Endothelial cell (in vitro differentiated cells): ENCODE measurements at regions not wholly inside any gene's neighbourhood (a gene's known extent, or its start where the extent isn't known, plus 50 kb on each side); places are given as distances from the start of the nearest gene placed in this dataset.

Experiments
- DNase-seq: peaks from one replicate; pipeline ENCODE4 v3.0.0; 2021; ENCODE audit warnings: low spot score
- H3K27ac Mint-ChIP-seq: one replicate; pipeline ENCODE4 v1.8.0; 2021; ENCODE audit warnings: mixed read lengths, inconsistent platforms; ENCODE audit not compliant: unreplicated experiment
- H3K27me3 Mint-ChIP-seq: one replicate; pipeline ENCODE4 v1.8.0; 2021; ENCODE audit warnings: mild to moderate bottlenecking, moderate library complexity, mixed read lengths, inconsistent platforms; ENCODE audit not compliant: unreplicated experiment
- H3K36me3 Mint-ChIP-seq: one replicate; pipeline ENCODE4 v1.8.0; 2021; ENCODE audit warnings: mild to moderate bottlenecking, low read depth, mixed read lengths, inconsistent platforms; ENCODE audit not compliant: unreplicated experiment
- H3K4me1 Mint-ChIP-seq: one replicate; pipeline ENCODE4 v1.8.0; 2021; ENCODE audit warnings: mild to moderate bottlenecking, mixed read lengths, inconsistent platforms; ENCODE audit not compliant: unreplicated experiment
- H3K4me3 Mint-ChIP-seq: one replicate; pipeline ENCODE4 v1.8.0; 2021; ENCODE audit warnings: mild to moderate bottlenecking, mixed read lengths, inconsistent platforms; ENCODE audit not compliant: unreplicated experiment
- H3K9me3 Mint-ChIP-seq: one replicate; pipeline ENCODE4 v1.8.0; 2021; ENCODE audit warnings: mixed read lengths, inconsistent platforms; ENCODE audit not compliant: unreplicated experiment
- TF ChIP-seq, protein P1 (sequence below): fragments of 200-600 bp; sonication (generic); IDR thresholded peaks from one replicate; pipeline ENCODE4 v1.5.0; 2021; ENCODE audit warnings: antibody characterized with exemption; ENCODE audit not compliant: unreplicated experiment

DNA sequence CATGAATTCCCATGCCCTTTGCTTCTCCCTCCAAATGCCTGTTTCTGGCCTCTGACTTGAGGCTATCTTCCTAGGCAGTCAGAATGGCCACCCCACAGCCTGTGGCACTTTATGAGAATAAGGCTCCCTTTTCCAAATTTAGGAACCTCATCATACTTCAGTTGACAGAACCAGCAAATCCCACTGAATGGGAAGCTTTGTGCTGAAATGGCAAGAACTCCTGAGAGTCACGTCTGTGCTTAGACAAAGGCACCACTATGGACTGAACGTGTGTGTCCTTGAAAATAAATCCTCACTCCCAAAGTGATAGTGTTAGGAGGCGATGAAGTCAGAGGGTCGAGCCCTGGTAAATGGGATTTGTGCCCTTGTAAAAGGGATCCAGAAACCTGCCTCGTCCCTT, 559.9 kb upstream of the SOX11 start:
- Mint-ChIP-seq H3K36me3 (peaks cover 12% of the 10 kb centered on the region), H3K9me3 (peaks cover 12% of the 10 kb centered on the region), H3K4me1 (no peaks in the 10 kb centered on the region), H3K4me3 (no peak overlapping the region), H3K27me3 (peaks cover 3% of the 10 kb centered on the region), H3K27ac (no peak overlapping the region)
- TF ChIP-seq, protein P1, sequence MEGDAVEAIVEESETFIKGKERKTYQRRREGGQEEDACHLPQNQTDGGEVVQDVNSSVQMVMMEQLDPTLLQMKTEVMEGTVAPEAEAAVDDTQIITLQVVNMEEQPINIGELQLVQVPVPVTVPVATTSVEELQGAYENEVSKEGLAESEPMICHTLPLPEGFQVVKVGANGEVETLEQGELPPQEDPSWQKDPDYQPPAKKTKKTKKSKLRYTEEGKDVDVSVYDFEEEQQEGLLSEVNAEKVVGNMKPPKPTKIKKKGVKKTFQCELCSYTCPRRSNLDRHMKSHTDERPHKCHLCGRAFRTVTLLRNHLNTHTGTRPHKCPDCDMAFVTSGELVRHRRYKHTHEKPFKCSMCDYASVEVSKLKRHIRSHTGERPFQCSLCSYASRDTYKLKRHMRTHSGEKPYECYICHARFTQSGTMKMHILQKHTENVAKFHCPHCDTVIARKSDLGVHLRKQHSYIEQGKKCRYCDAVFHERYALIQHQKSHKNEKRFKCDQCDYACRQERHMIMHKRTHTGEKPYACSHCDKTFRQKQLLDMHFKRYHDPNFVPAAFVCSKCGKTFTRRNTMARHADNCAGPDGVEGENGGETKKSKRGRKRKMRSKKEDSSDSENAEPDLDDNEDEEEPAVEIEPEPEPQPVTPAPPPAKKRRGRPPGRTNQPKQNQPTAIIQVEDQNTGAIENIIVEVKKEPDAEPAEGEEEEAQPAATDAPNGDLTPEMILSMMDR = no peak
- no peak for DNase-seq

DNA sequence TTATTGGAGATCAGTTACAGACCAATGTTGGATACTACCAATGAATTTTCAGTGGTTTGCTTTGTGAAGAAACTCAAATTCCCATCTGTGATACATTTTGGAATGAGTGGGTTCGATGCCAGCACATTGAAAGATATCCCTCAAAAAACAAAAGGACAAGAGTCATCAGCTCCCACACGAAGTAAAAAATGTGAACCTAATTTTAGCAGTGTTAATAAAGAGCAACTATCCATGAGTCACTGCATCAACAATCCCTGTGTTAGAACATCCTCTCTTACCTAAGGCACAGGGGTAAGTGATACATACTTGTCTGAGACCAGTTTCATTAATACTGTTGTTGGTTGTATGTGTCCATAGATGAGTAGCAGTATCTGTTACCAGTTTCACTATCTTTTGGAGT, 551.8 kb upstream of the SOX11 start:
- H3K27ac Mint-ChIP-seq = no peak overlapping the region
- TF ChIP-seq, protein P1 = no peak
- DNase-seq = no peak
- no peaks in the 10 kb centered on the region for H3K9me3 Mint-ChIP-seq
- H3K4me3 Mint-ChIP-seq = no peak overlapping the region
- no peaks in the 10 kb centered on the region for H3K36me3 Mint-ChIP-seq
- no peaks in the 10 kb centered on the region for H3K27me3 Mint-ChIP-seq
- no peaks in the 10 kb centered on the region for H3K4me1 Mint-ChIP-seq

DNA sequence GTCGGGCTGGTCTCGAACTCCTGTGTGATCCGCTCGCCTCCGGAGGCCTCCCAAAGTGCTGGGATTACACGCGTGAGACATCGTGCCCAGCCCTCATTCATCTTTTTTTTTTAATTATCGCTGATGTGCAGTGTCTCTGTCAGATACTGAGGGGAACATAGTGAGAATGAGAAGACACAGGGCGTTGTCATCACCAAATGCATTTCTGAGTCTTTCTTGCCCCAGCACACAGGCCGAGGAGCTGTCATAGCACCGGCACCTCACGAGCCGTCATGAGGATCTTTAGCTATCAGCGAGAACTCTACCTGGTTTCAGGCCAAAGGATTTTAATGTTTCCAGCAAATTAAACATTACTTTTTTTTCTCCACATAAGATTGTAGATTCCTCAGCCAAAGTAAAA, 548.0 kb upstream of the SOX11 start:
- DNase-seq = no peak
- no peaks in the 10 kb centered on the region for H3K36me3 Mint-ChIP-seq
- no peak overlapping the region for H3K4me3 Mint-ChIP-seq
- H3K9me3 Mint-ChIP-seq = peaks cover 4% of the 10 kb centered on the region
- H3K27me3 Mint-ChIP-seq = no peaks in the 10 kb centered on the region
- no peaks in the 10 kb centered on the region for H3K4me1 Mint-ChIP-seq
- TF ChIP-seq, protein P1 = no peak
- no peak overlapping the region for H3K27ac Mint-ChIP-seq

DNA sequence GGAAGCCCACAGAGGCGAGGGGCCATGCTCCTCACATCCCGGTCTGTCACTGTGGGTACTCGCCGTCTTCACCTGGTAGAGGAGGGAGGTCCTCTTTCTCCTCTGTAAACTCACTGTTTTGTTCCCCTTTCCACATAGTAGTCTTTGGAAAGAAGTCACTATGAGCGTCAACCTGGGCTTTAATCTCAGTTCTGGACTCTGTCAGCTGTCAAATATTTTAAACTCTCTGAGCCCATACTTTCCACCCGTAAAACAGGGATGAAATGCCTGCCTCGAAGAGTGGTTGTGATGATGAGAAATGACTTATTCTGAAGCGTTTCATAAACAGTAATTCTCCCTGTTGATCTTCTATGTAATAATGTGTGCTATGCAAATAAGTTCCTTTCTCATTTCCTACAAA, 547.1 kb upstream of the SOX11 start:
- Mint-ChIP-seq H3K4me3 (no peak overlapping the region), H3K27me3 (no peaks in the 10 kb centered on the region), H3K4me1 (no peaks in the 10 kb centered on the region), H3K27ac (no peak overlapping the region), H3K36me3 (no peaks in the 10 kb centered on the region), H3K9me3 (peaks cover 4% of the 10 kb centered on the region)
- TF ChIP-seq, protein P1 = no peak
- no peak for DNase-seq

DNA sequence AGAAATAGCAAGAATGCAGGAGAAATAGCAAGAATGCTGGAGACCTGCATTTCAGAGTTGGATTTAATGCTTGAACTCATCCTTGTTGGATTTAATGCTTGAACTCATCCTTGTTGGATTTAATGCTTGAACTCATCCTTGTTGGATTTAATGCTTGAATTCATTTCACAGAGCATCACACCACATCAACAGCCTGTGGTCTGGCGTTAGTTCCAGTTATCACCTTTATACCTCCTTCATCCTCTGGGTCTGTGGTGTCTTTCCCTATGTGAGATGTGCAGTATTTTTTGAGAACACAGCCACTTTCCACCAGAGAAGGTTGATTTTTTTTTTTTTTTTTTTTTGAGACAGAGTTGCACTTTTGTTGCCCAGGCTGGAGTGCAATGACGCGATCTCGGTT, 546.4 kb upstream of the SOX11 start:
- DNase-seq = no peak
- Mint-ChIP-seq H3K9me3 (peaks cover 4% of the 10 kb centered on the region), H3K4me1 (no peaks in the 10 kb centered on the region), H3K36me3 (no peaks in the 10 kb centered on the region), H3K4me3 (no peak overlapping the region), H3K27ac (no peak overlapping the region), H3K27me3 (no peaks in the 10 kb centered on the region)
- TF ChIP-seq, protein P1 = no peak
